CD4-positive, alpha-beta T cell treated with Interleukin-15 for 4 hours (primary cell): ENCODE measurements at regions not wholly inside any gene's neighbourhood (a gene's known extent, or its start where the extent isn't known, plus 50 kb on each side); places are given as distances from the start of the nearest gene placed in this dataset.

Experiments used
- DNase-seq: peaks from one replicate; pipeline ENCODE4 v3.0.0-alpha.2; 2020; ENCODE audit warnings: low spot score

GRCh38 chr11:115691030-115691429 is 186.8 kb upstream of the CADM1 start:
- DNase-seq, result no peak

GRCh38 chr11:115687934-115688333 is 183.7 kb upstream of the CADM1 start:
- DNase-seq, result no peak

- DNase-seq, result no peak
Measured at GRCh38 chr11:115684699-115685098, 180.5 kb upstream of the CADM1 start.

GRCh38 chr11:115684135-115684534 is 179.9 kb upstream of the CADM1 start:
- no peak for DNase-seq

- no peak for DNase-seq
Measured at GRCh38 chr11:115682888-115683287, 178.7 kb upstream of the CADM1 start.

- no peak for DNase-seq
Measured at GRCh38 chr11:115682101-115682500, 177.9 kb upstream of the CADM1 start.

- DNase-seq, result no peak
Measured at GRCh38 chr11:115679945-115680344, 175.7 kb upstream of the CADM1 start.

- no peak for DNase-seq
Measured at GRCh38 chr11:115678942-115679341, 174.7 kb upstream of the CADM1 start.

- DNase-seq, result no peak
Measured at GRCh38 chr11:115677190-115677589, 173.0 kb upstream of the CADM1 start.

- no peak for DNase-seq
Measured at GRCh38 chr11:115676768-115677167, 172.6 kb upstream of the CADM1 start.

GRCh38 chr11:115676206-115676605 is 172.0 kb upstream of the CADM1 start:
- DNase-seq, result no peak

- DNase-seq, result no peak
Measured at GRCh38 chr11:115674937-115675544, 170.8 kb upstream of the CADM1 start.

- DNase-seq, result no peak
Measured at GRCh38 chr11:115674176-115674936, 170.1 kb upstream of the CADM1 start.

- no peak for DNase-seq
Measured at GRCh38 chr11:115673720-115674119, 169.5 kb upstream of the CADM1 start.

GRCh38 chr11:115672999-115673411 is 168.8 kb upstream of the CADM1 start:
- DNase-seq, result no peak

- no peak for DNase-seq
Measured at GRCh38 chr11:115672412-115672811, 168.2 kb upstream of the CADM1 start.

GRCh38 chr11:115670538-115671205 is 166.5 kb upstream of the CADM1 start:
- DNase-seq, result no peak

- no peak for DNase-seq
Measured at GRCh38 chr11:115665958-115666357, 161.7 kb upstream of the CADM1 start.

GRCh38 chr11:115665175-115665821 is 161.1 kb upstream of the CADM1 start:
- no peak for DNase-seq

GRCh38 chr11:115664313-115664712 is 160.1 kb upstream of the CADM1 start:
- DNase-seq, result no peak

- DNase-seq, result no peak
Measured at GRCh38 chr11:115663790-115664189, 159.6 kb upstream of the CADM1 start.

GRCh38 chr11:115660030-115660805 is 156.0 kb upstream of the CADM1 start:
- DNase-seq, result no peak
